ENCODE measurements at regions not wholly inside any gene's neighbourhood (a gene's known extent, or its start where the extent isn't known, plus 50 kb on each side); places are given as distances from the start of the nearest gene placed in this dataset.

DNA sequence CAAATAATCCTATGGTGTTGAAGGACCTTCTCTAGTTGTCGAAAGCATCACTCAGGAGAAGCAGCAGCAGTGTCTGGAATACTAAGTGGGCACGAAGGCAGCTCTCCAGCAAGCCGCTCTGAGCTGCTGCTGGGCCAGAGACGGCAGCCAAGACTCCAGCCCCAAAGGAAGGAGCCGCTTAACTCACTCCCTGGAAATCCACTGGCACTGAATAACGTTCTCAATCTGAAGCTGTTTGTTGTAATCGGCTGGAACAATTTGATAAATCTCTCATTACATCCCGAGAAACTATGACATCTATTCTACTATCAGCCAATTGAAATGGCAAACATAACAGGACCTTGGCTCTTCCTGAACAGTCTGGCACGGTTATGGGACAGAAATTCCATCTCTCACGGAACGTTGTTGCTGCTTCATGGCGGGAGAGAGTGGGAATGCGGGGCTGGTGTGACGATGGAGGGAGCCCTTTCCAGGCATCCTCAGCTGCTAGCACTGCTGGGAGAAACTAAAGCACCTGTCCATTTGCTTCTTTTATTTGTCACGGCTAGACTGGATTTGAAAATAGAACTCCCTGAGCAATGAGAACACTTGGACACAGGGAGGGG, 331.5 kb upstream of the RNF32 start:
- DNase-seq (ENCODE audit: low spot score) (no peak), FAIRE-seq (no peak), ATAC-seq (no peak)
- POLR2A ChIA-PET, result no interaction called here
- Histone ChIP-seq H2AFZ (ENCODE audit: low read length) (no peak overlapping the region), H3K27me3 (ENCODE audit: control insufficient read depth in 1 of 2, insufficient read depth in 2 of 2, low read length in 2 of 2) (peaks cover 1 to 35% of the 10 kb centered on the region in 2 experiments; a peak in 3 of 5 replicates), H4K20me1 (ENCODE audit: insufficient read depth, low read length) (no peaks in the 10 kb centered on the region), H3K27ac (ENCODE audit: extremely low read length, insufficient read depth, low read length) (no peak overlapping the region), H3K9ac (ENCODE audit: insufficient read depth, low read depth, low read length) (no peak overlapping the region), H3K79me2 (ENCODE audit: insufficient read depth, low read length) (no peaks in the 10 kb centered on the region), H3K9me3 (ENCODE audit: low read length) (no peaks in the 10 kb centered on the region), H3K4me2 (ENCODE audit: low read depth, low read length) (no peak overlapping the region), H3K36me3 (replicated peaks in 1 of 2; ENCODE audit: control insufficient read depth in 1 of 2, insufficient read depth in 2 of 2, low read length in 2 of 2) (no peaks in the 10 kb centered on the region), H3K4me1 (ENCODE audit: insufficient read depth, low read length) (no peaks in the 10 kb centered on the region), H3K4me3 (replicated peaks in 1 of 3; ENCODE audit: insufficient read depth in 1 of 3, low read depth in 2 of 3, low read length in 3 of 3) (no peak overlapping the region)
- CTCF ChIA-PET (ENCODE audit: low intra/inter-chr PET ratio, low total read pairs), result no interaction called here
- 21% methylated on average over 15 of the region's 15 CpGs for WGBS (ENCODE audit: low lambda C conversion rate)
- intact Hi-C loops (cut with micrococcal nuclease; ENCODE audit: unreplicated experiment) (no loop called here), in situ Hi-C loops (cut with HindIII; ENCODE audit: extremely low pct_ligation_motif_present, low pct_unique_long_range_greater_than_20kb) (no loop called here)
- BruUV-seq (replicated peaks), result no TSS peak
- TF ChIP-seq PHF21A (CRISPR knock-in tag; IDR thresholded peaks at IDR 0.05) (no peak), ZSCAN20 (CRISPR knock-in tag; IDR thresholded peaks at IDR 0.05; ENCODE audit: borderline replicate concordance) (no peak), SUZ12 (IDR thresholded peaks at IDR 0.05; ENCODE audit: low read depth, low read length) (no peak), PRPF4 (IDR thresholded peaks at IDR 0.05; ENCODE audit: low read depth, low read length, poor library complexity, severe bottlenecking) (no peak), ZNF3 (CRISPR knock-in tag; IDR thresholded peaks at IDR 0.05) (no peak), THYN1 (CRISPR knock-in tag; IDR thresholded peaks at IDR 0.05; ENCODE audit: borderline replicate concordance, low read depth) (no peak), ZBTB7B (CRISPR knock-in tag; IDR thresholded peaks at IDR 0.05) (no peak), ZNF530 (CRISPR knock-in tag; IDR thresholded peaks at IDR 0.05; ENCODE audit: low read depth) (no peak), CREB1 (IDR thresholded peaks at IDR 0.05) (no peak), CREB1 (CRISPR knock-in tag; IDR thresholded peaks at IDR 0.05) (no peak), TBP (CRISPR knock-in tag; IDR thresholded peaks at IDR 0.05) (no peak), SNRNP70 (IDR thresholded peaks at IDR 0.05; ENCODE audit: low read depth, low read length) (no peak)
- TF ChIP-seq, protein P1, sequence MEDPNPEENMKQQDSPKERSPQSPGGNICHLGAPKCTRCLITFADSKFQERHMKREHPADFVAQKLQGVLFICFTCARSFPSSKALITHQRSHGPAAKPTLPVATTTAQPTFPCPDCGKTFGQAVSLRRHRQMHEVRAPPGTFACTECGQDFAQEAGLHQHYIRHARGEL (CRISPR knock-in tag; IDR thresholded peaks at IDR 0.05), result no peak
- TF ChIP-seq, protein P2, sequence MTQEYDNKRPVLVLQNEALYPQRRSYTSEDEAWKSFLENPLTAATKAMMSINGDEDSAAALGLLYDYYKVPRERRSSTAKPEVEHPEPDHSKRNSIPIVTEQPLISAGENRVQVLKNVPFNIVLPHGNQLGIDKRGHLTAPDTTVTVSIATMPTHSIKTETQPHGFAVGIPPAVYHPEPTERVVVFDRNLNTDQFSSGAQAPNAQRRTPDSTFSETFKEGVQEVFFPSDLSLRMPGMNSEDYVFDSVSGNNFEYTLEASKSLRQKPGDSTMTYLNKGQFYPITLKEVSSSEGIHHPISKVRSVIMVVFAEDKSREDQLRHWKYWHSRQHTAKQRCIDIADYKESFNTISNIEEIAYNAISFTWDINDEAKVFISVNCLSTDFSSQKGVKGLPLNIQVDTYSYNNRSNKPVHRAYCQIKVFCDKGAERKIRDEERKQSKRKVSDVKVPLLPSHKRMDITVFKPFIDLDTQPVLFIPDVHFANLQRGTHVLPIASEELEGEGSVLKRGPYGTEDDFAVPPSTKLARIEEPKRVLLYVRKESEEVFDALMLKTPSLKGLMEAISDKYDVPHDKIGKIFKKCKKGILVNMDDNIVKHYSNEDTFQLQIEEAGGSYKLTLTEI (CRISPR knock-in tag; conservative IDR thresholded peaks at IDR 0.05), result no peak
- TF ChIP-seq, protein P3, sequence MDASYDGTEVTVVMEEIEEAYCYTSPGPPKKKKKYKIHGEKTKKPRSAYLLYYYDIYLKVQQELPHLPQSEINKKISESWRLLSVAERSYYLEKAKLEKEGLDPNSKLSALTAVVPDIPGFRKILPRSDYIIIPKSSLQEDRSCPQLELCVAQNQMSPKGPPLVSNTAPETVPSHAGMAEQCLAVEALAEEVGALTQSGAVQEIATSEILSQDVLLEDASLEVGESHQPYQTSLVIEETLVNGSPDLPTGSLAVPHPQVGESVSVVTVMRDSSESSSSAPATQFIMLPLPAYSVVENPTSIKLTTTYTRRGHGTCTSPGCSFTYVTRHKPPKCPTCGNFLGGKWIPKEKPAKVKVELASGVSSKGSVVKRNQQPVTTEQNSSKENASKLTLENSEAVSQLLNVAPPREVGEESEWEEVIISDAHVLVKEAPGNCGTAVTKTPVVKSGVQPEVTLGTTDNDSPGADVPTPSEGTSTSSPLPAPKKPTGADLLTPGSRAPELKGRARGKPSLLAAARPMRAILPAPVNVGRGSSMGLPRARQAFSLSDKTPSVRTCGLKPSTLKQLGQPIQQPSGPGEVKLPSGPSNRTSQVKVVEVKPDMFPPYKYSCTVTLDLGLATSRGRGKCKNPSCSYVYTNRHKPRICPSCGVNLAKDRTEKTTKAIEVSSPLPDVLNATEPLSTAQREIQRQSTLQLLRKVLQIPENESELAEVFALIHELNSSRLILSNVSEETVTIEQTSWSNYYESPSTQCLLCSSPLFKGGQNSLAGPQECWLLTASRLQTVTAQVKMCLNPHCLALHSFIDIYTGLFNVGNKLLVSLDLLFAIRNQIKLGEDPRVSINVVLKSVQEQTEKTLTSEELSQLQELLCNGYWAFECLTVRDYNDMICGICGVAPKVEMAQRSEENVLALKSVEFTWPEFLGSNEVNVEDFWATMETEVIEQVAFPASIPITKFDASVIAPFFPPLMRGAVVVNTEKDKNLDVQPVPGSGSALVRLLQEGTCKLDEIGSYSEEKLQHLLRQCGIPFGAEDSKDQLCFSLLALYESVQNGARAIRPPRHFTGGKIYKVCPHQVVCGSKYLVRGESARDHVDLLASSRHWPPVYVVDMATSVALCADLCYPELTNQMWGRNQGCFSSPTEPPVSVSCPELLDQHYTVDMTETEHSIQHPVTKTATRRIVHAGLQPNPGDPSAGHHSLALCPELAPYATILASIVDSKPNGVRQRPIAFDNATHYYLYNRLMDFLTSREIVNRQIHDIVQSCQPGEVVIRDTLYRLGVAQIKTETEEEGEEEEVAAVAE (CRISPR knock-in tag; IDR thresholded peaks at IDR 0.05; ENCODE audit: borderline replicate concordance), result no peak
- TF ChIP-seq, protein P4, sequence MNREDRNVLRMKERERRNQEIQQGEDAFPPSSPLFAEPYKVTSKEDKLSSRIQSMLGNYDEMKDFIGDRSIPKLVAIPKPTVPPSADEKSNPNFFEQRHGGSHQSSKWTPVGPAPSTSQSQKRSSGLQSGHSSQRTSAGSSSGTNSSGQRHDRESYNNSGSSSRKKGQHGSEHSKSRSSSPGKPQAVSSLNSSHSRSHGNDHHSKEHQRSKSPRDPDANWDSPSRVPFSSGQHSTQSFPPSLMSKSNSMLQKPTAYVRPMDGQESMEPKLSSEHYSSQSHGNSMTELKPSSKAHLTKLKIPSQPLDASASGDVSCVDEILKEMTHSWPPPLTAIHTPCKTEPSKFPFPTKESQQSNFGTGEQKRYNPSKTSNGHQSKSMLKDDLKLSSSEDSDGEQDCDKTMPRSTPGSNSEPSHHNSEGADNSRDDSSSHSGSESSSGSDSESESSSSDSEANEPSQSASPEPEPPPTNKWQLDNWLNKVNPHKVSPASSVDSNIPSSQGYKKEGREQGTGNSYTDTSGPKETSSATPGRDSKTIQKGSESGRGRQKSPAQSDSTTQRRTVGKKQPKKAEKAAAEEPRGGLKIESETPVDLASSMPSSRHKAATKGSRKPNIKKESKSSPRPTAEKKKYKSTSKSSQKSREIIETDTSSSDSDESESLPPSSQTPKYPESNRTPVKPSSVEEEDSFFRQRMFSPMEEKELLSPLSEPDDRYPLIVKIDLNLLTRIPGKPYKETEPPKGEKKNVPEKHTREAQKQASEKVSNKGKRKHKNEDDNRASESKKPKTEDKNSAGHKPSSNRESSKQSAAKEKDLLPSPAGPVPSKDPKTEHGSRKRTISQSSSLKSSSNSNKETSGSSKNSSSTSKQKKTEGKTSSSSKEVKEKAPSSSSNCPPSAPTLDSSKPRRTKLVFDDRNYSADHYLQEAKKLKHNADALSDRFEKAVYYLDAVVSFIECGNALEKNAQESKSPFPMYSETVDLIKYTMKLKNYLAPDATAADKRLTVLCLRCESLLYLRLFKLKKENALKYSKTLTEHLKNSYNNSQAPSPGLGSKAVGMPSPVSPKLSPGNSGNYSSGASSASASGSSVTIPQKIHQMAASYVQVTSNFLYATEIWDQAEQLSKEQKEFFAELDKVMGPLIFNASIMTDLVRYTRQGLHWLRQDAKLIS (CRISPR knock-in tag; IDR thresholded peaks at IDR 0.05), result no peak

All from HepG2 (cell line).